ACHN (cell line): ENCODE measurements at regions not wholly inside any gene's neighbourhood (a gene's known extent, or its start where the extent isn't known, plus 50 kb on each side); places are given as distances from the start of the nearest gene placed in this dataset.
"Not testable (repeated sequence)": the region's sequence is repeated elsewhere in the genome, so short reads cannot be mapped to it uniquely, and the experiment has no call there.

Experiments used
- DNase-seq: peaks from one replicate; pipeline ENCODE4 v3.0.0-alpha.2; 2015
- in situ Hi-C: cut with HindIII; loops from 2 replicates; pipeline ENCODE4 v1.10.0; 2017; ENCODE audit warnings: low sequenced_read_pairs, low pct_ligation_motif_present, low pct_unique_long_range_greater_than_20kb

GRCh38 chr1:95636897-95637296 is 402.9 kb downstream of the RWDD3 start:
- no peak for DNase-seq
- in situ Hi-C loops = no loop called here

GRCh38 chr1:95640746-95641145 is 406.7 kb downstream of the RWDD3 start:
- no peak for DNase-seq
- in situ Hi-C loops = no loop called here

- DNase-seq = no peak
- in situ Hi-C loops = no loop called here
Measured at GRCh38 chr1:95641386-95641785, 407.4 kb downstream of the RWDD3 start.

GRCh38 chr1:95642035-95642434 is 408.0 kb downstream of the RWDD3 start:
- no peak for DNase-seq
- in situ Hi-C loops = no loop called here

- DNase-seq = no peak
Measured at GRCh38 chr1:95643071-95643470, 409.1 kb downstream of the RWDD3 start.

GRCh38 chr1:95645126-95645525 is 411.1 kb downstream of the RWDD3 start:
- in situ Hi-C loops, DNase-seq: not testable (repeated sequence)

More at GRCh38 chr1:95643071-95643470, 409.1 kb downstream of the RWDD3 start:
- in situ Hi-C loops = no loop called here

GRCh38 chr1:95650631-95651030 is 416.6 kb downstream of the RWDD3 start:
- no peak for DNase-seq
- in situ Hi-C loops = no loop called here

GRCh38 chr1:95652423-95652965 is 418.5 kb downstream of the RWDD3 start:
- no peak for DNase-seq
- in situ Hi-C loops = no loop called here

DNA sequence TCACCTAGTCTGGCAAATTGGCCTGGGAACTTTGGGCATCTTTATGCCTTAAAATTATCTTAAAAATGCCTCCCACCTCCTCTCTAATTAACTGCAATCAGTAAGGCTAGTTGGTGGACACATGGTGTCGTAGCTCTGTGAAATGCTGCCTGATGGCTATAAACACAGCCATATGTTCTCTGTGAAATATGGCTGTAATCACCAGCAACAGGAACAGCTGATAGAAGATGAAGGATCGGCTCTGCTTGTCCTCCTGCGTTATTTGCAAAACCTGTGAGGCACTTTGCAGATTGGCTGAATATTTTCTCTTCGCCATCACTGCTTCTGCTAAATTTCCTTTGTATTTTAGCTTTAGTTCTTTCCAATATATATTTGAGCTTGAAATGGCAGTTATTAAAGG is 419.6 kb downstream of the RWDD3 start:
- no peak for DNase-seq
- in situ Hi-C loops = no loop called here

GRCh38 chr1:95655321-95656020 is 421.5 kb downstream of the RWDD3 start:
- in situ Hi-C loops = no loop called here
- DNase-seq = no peak

- in situ Hi-C loops = no loop called here
- no peak for DNase-seq
Measured at GRCh38 chr1:95657248-95657647, 423.2 kb downstream of the RWDD3 start.

- DNase-seq = no peak
- in situ Hi-C loops = no loop called here
Measured at GRCh38 chr1:95659166-95659565, 425.2 kb downstream of the RWDD3 start.

DNA sequence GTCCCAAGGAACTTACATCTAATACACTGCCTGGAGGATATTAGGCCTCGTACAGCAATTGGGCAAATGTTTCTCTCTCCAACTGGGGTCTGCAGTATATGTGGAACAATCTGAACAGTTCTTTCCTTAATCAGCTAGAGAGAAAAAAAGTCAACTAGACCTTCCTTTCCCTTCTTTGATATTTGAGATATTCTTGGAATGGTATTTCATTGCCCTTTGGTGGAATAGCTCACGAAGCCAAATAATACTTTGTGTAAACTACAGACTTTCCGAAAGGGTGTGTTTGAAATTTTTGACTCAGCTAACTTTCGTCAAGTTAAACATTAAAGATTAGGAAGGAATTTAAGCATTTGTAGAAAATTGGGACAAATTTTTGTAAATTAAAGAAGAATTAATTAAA is 425.6 kb downstream of the RWDD3 start:
- in situ Hi-C loops = no loop called here
- DNase-seq = no peak

- in situ Hi-C loops = no loop called here
- DNase-seq = no peak
Measured at GRCh38 chr1:95660736-95661135, 426.7 kb downstream of the RWDD3 start.

DNA sequence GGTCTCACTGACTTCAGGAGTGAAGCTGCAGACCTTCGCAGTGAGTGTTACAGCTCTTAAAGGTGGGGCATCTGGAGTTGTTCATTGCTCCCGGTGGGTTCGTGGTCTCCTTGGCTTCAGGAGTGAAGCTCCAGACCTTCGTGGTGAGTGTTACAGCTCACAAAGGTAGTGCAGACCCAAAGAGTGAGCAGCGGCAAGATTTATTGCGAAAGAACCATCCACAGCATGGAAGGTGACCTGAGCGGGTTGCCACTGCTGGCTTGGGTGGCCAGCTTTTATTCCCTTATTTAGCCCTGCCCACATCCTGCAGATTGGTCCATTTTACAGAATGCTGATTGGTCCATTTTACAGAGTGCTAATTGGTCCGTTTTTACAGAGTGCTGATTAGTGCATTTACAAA is 429.5 kb downstream of the RWDD3 start:
- in situ Hi-C loops, DNase-seq: not testable (repeated sequence)

DNA sequence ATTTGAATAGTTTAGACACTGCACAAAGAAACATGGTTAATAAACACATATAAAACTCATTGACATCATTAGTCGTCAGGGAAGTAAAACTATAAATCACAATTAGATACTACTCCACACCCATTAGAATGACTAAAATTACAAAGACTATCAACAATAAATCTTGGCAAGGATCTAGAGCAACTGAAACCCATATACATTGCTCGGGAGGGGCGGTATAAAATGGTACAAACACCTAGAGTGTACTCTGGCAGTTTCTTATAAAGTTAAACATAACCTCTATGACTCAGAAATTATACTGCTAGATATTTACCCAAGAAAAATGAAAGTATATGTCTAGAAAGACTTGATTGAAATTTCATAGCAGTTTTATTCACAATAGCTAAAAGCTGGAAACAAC is 434.2 kb downstream of the RWDD3 start:
- in situ Hi-C loops = no loop called here
- DNase-seq = no peak

GRCh38 chr1:95669638-95670037 is 435.6 kb downstream of the RWDD3 start:
- DNase-seq, in situ Hi-C loops: not testable (repeated sequence)

DNA sequence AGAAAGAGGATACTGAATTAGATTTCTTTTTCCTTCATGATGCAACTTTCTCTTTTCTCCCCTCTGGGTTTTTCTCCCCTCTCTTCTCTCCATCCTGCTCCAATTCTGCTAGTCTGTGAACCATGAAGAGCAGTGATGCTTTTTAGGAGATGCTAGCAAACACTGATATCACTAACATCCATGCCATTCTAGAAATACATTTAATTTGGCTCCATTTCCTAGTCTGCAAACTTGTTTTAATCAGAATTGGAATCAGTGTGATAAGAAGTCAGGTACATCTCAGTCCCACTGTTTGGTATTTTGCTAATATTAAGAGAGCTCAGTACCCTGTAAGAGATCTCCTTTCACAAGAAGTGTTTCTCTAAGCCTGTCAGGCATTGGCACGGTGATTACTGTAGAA is 437.1 kb downstream of the RWDD3 start:
- DNase-seq = no peak
- in situ Hi-C loops = no loop called here

DNA sequence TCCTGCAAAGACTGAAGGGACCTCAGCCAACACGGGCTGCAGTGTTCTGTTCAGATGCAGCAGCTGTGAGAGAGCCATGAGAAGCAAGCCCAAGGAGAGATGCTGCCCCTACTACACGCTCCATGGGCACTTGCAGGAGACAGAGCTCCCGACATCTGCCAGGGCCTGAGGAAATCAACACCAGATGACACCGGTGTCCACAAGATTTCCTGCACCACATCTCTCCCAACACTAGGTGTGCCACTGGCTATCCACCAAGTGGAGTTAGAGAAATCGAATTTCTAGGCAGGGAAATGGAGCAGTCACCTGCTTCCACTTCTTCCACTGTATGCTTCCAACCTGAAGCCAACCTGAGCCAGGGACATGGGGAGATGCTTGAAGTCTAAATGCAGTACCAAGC is 445.3 kb downstream of the RWDD3 start:
- in situ Hi-C loops = no loop called here
- DNase-seq = no peak

DNA sequence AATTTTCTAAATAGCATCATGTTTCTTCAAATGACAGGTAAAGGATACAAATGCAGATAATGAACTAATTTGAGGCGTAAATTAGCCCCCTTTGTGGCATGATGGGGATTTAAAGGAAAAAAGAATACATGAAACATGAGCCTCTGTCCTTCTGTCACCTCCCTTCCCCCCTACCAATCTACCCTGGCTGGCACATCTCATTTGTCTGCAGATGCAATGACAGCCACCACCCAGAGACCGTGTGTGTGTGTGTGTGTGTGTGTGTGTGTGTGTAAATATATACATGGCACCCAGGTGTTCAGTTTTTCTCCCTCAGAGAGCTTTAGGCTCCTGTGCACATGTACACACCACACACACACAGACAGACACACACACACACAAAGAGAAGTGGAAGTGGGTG is 451.1 kb downstream of the RWDD3 start:
- no peak for DNase-seq
- in situ Hi-C loops = no loop called here
